HEK293 (cell line): ENCODE measurements at regions not wholly inside any gene's neighbourhood (a gene's known extent, or its start where the extent isn't known, plus 50 kb on each side); places are given as distances from the start of the nearest gene placed in this dataset.

ENCODE experiments used
- CTCF ChIA-PET: fragments of 350-600 bp; formaldehyde crosslinking; extraction: SDS; loops from one replicate; lab custom pipeline; 2021; ENCODE audit warnings: antibody characterized with exemption; lab: Yijun Ruan, JAX
- POLR2A ChIA-PET: fragments of 300-600 bp; formaldehyde crosslinking; extraction: SDS; loops from one replicate; lab custom pipeline; 2020; ENCODE audit warnings: antibody characterized with exemption, inconsistent platforms; lab: Yijun Ruan, JAX
- H3K27ac ChIP-seq: fragments of 200-500 bp; sonication (Bioruptor generic); 2 replicates; pipeline ENCODE4 v1.5.1; 2014; ENCODE audit warnings: low read depth, low read length, control low read depth, inconsistent platforms; ENCODE audit errors: extremely low read depth
- H3K36me3 ChIP-seq, 2 experiments: fragments of 200-500 bp in 1 of 2; sonication (Bioruptor generic) in 1 of 2; 1 replicate in 1 of 2; 2 replicates in 1 of 2; pipeline ENCODE4 v1.5.1; 2014 to 2017; ENCODE audit warnings: inconsistent platforms in 2 of 2, low read length in 2 of 2; ENCODE audit not compliant: control insufficient read depth in 2 of 2, insufficient read depth in 1 of 2
- H3K4me1 ChIP-seq: fragments of 200-500 bp; sonication (Bioruptor generic); 2 replicates; pipeline ENCODE4 v1.5.1; 2014; ENCODE audit warnings: mild to moderate bottlenecking, low read length, inconsistent platforms; ENCODE audit not compliant: control insufficient read depth, insufficient read depth
- H3K4me3 ChIP-seq: 2 replicates; pipeline ENCODE4 v1.5.1; 2011; ENCODE audit warnings: low read depth, mild to moderate bottlenecking, control low read depth, low read length, moderate library complexity
- H3K9me3 ChIP-seq: fragments of 200-500 bp; sonication (Bioruptor generic); 2 replicates; pipeline ENCODE4 v1.5.1; 2014; ENCODE audit warnings: low read depth, low read length, inconsistent platforms; ENCODE audit not compliant: control insufficient read depth, insufficient read depth
- AEBP2 ChIP-seq: fragments of 450-650 bp; formaldehyde crosslinking; IDR thresholded peaks from 2 replicates; pipeline ENCODE4 v1.5.1; 2016; ENCODE audit warnings: missing biosample characterization, missing genetic modification characterization, borderline replicate concordance
- GLI4 ChIP-seq: fragments of 450-650 bp; formaldehyde crosslinking; IDR thresholded peaks from 2 replicates; pipeline ENCODE4 v1.5.1; 2016; ENCODE audit warnings: missing biosample characterization, missing genetic modification characterization
- REPIN1 ChIP-seq: fragments of 450-650 bp; formaldehyde crosslinking; IDR thresholded peaks from 2 replicates; pipeline ENCODE4 v1.5.1; 2017; ENCODE audit warnings: missing biosample characterization, missing genetic modification characterization, low read depth
- SP2 ChIP-seq: fragments of 450-650 bp; formaldehyde crosslinking; IDR thresholded peaks from 2 replicates; pipeline ENCODE4 v1.5.1; 2016; ENCODE audit warnings: missing biosample characterization, missing genetic modification characterization
- ZBTB6 ChIP-seq: fragments of 450-650 bp; formaldehyde crosslinking; IDR thresholded peaks from 2 replicates; pipeline ENCODE4 v1.5.1; 2017; ENCODE audit warnings: missing biosample characterization, missing genetic modification characterization
- ZBTB7A ChIP-seq: fragments of 450-650 bp; formaldehyde crosslinking; IDR thresholded peaks from 2 replicates; pipeline ENCODE4 v1.5.1; 2016; ENCODE audit warnings: low read depth, missing biosample characterization, missing genetic modification characterization
- ZNF157 ChIP-seq: fragments of 450-650 bp; formaldehyde crosslinking; IDR thresholded peaks from 2 replicates; pipeline ENCODE4 v1.5.1; 2016; ENCODE audit warnings: missing biosample characterization, missing genetic modification characterization
- ZNF169 ChIP-seq: fragments of 450-650 bp; formaldehyde crosslinking; IDR thresholded peaks from 2 replicates; pipeline ENCODE4 v1.5.1; 2016; ENCODE audit warnings: missing biosample characterization, missing genetic modification characterization
- ZNF184 ChIP-seq: fragments of 450-650 bp; IDR thresholded peaks from 2 replicates; pipeline ENCODE4 v1.5.1; 2018; ENCODE audit warnings: missing biosample characterization, mild to moderate bottlenecking, missing genetic modification characterization
- ZNF19 ChIP-seq: fragments of 450-650 bp; formaldehyde crosslinking; IDR thresholded peaks from 2 replicates; pipeline ENCODE4; 2016; ENCODE audit warnings: missing biosample characterization, missing genetic modification characterization, low read depth
- ZNF223 ChIP-seq: fragments of 450-650 bp; formaldehyde crosslinking; IDR thresholded peaks from 2 replicates; pipeline ENCODE4 v1.5.1; 2016; ENCODE audit warnings: missing biosample characterization, missing genetic modification characterization
- ZNF23 ChIP-seq: fragments of 450-650 bp; formaldehyde crosslinking; IDR thresholded peaks from 2 replicates; pipeline ENCODE4 v1.5.1; 2016; ENCODE audit warnings: missing biosample characterization, missing genetic modification characterization, borderline replicate concordance
- ZNF292 ChIP-seq: fragments of 450-650 bp; formaldehyde crosslinking; IDR thresholded peaks from 2 replicates; pipeline ENCODE4 v1.5.1; 2016; ENCODE audit warnings: low read depth, missing biosample characterization, missing genetic modification characterization, borderline replicate concordance
- ZNF449 ChIP-seq: fragments of 450-650 bp; formaldehyde crosslinking; IDR thresholded peaks from 2 replicates; pipeline ENCODE4 v1.5.1; 2017; ENCODE audit warnings: missing biosample characterization, mild to moderate bottlenecking, missing genetic modification characterization, moderate library complexity
- ZNF558 ChIP-seq: fragments of 450-650 bp; formaldehyde crosslinking; IDR thresholded peaks from 2 replicates; pipeline ENCODE4 v1.5.1; 2016; ENCODE audit warnings: missing biosample characterization, missing genetic modification characterization
- ZNF610 ChIP-seq: fragments of 450-650 bp; formaldehyde crosslinking; IDR thresholded peaks from 2 replicates; pipeline ENCODE4 v1.5.1; 2016; ENCODE audit warnings: missing biosample characterization, missing genetic modification characterization, borderline replicate concordance
- ZNF626 ChIP-seq: fragments of 450-650 bp; sonication (Bioruptor Pico); formaldehyde crosslinking; IDR thresholded peaks from 2 replicates; pipeline ENCODE4 v1.5.1; 2018; ENCODE audit warnings: missing biosample characterization, missing genetic modification characterization, inconsistent platforms
- ZNF768 ChIP-seq: fragments of 450-650 bp; formaldehyde crosslinking; IDR thresholded peaks from 2 replicates; pipeline ENCODE4 v1.5.1; 2018; ENCODE audit warnings: missing biosample characterization, mild to moderate bottlenecking, missing genetic modification characterization
- ZNF843 ChIP-seq: fragments of 450-650 bp; formaldehyde crosslinking; IDR thresholded peaks from 2 replicates; pipeline ENCODE4 v1.5.1; 2016; ENCODE audit warnings: missing biosample characterization, missing genetic modification characterization
- ZSCAN16 ChIP-seq: fragments of 450-650 bp; formaldehyde crosslinking; IDR thresholded peaks from 2 replicates; pipeline ENCODE4 v1.5.1; 2016; ENCODE audit warnings: missing biosample characterization, missing genetic modification characterization

GRCh38 chr6:163902993-163903392 is 488.5 kb downstream of the QKI start (continued):
- TF ChIP-seq AEBP2 (tag by site-specific recombination) = no peak

DNA sequence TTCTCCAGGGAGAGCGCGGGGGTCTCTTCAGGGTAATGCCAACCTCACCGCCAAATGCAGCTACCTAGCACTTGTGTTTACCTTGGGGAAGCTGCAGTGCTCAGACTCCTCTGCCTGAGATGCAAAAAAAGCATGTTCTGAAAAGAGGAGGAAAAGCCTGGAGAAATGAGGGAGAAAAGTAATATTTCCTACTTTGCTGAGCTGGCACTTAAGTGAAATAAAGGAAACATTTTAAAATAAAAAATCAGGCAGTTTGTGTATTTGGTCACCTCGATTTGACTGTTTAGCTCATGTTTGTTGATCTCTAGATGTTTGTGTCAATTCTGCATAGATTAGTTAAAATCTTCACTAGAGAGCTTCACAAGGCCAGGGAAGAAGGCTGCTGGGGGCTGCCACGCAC is 487.2 kb downstream of the QKI start:
- no peak overlapping the region for H3K4me3 ChIP-seq
- CTCF ChIA-PET = no interaction called here
- TF ChIP-seq ZNF157 (tag by site-specific recombination) (no peak), ZNF223 (tag by site-specific recombination) (no peak), ZNF23 (tag by site-specific recombination) (no peak), SP2 (tag by site-specific recombination) (no peak), ZNF169 (tag by site-specific recombination) (no peak), ZSCAN16 (tag by site-specific recombination) (no peak), ZNF558 (no peak), ZNF768 (no peak), ZNF292 (tag by site-specific recombination) (no peak), REPIN1 (tag by site-specific recombination) (no peak), ZNF843 (no peak), ZNF626 (tag by site-specific recombination) (no peak), ZBTB7A (tag by site-specific recombination) (no peak), ZNF19 (no peak), ZBTB6 (no peak)
- TF ChIP-seq, all 188 proteins: peak for 0
- H3K27ac ChIP-seq = no peak overlapping the region
- no peaks in the 10 kb centered on the region for H3K36me3 ChIP-seq
- POLR2A ChIA-PET = no interaction called here
- H3K4me1 ChIP-seq = no peaks in the 10 kb centered on the region
- H3K9me3 ChIP-seq = no peaks in the 10 kb centered on the region

- H3K9me3 ChIP-seq = no peaks in the 10 kb centered on the region
- no peaks in the 10 kb centered on the region for H3K4me1 ChIP-seq
- POLR2A ChIA-PET = no interaction called here
- no peaks in the 10 kb centered on the region for H3K36me3 ChIP-seq
- no peak for TF ChIP-seq ZNF449
- no peak for TF ChIP-seq ZNF610
- TF ChIP-seq GLI4 (tag by site-specific recombination) = no peak
- no peak for TF ChIP-seq ZNF184
- no peak overlapping the region for H3K4me3 ChIP-seq
- CTCF ChIA-PET = interaction anchor here (1.4 kb wide), 1 partner anchor 37 kb away, joined by 3 read pairs; no protein-coding TSS in a partner anchor
- H3K27ac ChIP-seq = no peak overlapping the region
Observed at GRCh38 chr6:163900570-163900969, 486.1 kb downstream of the QKI start.
